OCI-LY1 (cell line): ENCODE measurements at regions not wholly inside any gene's neighbourhood (a gene's known extent, or its start where the extent isn't known, plus 50 kb on each side); places are given as distances from the start of the nearest gene placed in this dataset.

Source experiments
- EZH2 ChIP-seq: fragments of 200-600 bp; sonication (generic), shearing (Covaris generic); IDR thresholded peaks from 2 replicates; pipeline ENCODE4 v1.8.0; 2017; ENCODE audit warnings: borderline replicate concordance, mixed run types, mild to moderate bottlenecking, antibody characterized with exemption, low read length, moderate library complexity, mixed read lengths
- TF ChIP-seq, protein P1 (sequence below): fragments of 200-600 bp; sonication (generic), shearing (Covaris generic); IDR thresholded peaks from 2 replicates; pipeline ENCODE4 v1.5.1; 2017; ENCODE audit warnings: mild to moderate bottlenecking, antibody characterized with exemption, low read length, moderate library complexity, mixed read lengths

DNA sequence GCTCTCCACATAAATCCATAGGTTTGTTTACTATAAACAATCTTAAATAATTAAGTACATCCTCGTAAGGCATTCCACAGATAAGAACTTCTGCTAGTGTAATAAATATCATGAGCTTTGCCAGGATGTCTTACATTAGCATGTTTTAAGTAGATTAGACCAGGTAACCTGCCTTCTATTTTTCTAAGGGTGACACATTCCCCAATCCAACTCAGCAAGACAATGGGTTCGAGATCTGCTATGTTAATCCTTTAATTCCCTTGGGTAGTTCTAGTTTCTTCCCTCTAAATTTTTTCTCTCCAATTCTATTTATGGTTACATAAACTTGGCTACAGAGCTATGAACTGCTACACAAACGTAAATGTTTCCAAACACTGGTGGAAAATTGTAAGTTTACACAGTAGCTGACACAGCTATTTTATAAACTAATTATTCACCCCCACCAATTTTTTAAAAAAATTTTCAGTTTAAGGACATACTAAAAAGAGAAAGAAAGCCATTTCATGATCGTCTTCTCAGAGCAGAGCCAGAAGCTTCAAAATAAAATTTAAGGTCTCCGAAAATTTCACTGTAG lies 386.5 kb upstream of the SLC39A10 start:
- TF ChIP-seq, protein P1, sequence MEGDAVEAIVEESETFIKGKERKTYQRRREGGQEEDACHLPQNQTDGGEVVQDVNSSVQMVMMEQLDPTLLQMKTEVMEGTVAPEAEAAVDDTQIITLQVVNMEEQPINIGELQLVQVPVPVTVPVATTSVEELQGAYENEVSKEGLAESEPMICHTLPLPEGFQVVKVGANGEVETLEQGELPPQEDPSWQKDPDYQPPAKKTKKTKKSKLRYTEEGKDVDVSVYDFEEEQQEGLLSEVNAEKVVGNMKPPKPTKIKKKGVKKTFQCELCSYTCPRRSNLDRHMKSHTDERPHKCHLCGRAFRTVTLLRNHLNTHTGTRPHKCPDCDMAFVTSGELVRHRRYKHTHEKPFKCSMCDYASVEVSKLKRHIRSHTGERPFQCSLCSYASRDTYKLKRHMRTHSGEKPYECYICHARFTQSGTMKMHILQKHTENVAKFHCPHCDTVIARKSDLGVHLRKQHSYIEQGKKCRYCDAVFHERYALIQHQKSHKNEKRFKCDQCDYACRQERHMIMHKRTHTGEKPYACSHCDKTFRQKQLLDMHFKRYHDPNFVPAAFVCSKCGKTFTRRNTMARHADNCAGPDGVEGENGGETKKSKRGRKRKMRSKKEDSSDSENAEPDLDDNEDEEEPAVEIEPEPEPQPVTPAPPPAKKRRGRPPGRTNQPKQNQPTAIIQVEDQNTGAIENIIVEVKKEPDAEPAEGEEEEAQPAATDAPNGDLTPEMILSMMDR, result no peak
- no peak for TF ChIP-seq EZH2
